ENCODE measurements at regions not wholly inside any gene's neighbourhood (a gene's known extent, or its start where the extent isn't known, plus 50 kb on each side); places are given as distances from the start of the nearest gene placed in this dataset.

- Mint-ChIP-seq H3K4me1 (ENCODE audit: low read depth) (no peaks in the 10 kb centered on the region), H3K9me3 (ENCODE audit: low read depth) (no peaks in the 10 kb centered on the region), H3K4me3 (ENCODE audit: low read depth) (no peak overlapping the region)
These were observed 72.3 kb upstream of the TOX2 start for GRCh38 chr20:43842126-43843020.

GRCh38 chr20:43840382-43841070 is 74.1 kb upstream of the TOX2 start:
- TF ChIP-seq CTCF (IDR thresholded peaks at IDR 0.05; ENCODE audit: unreplicated experiment): peak; percentile 27

More at GRCh38 chr20:43842126-43843020, 72.3 kb upstream of the TOX2 start:
- TF ChIP-seq CTCF (IDR thresholded peaks at IDR 0.05; ENCODE audit: unreplicated experiment): no peak
- DNase-seq (ENCODE audit: low spot score, unreplicated experiment): no peak
- Mint-ChIP-seq H3K27me3 (peaks cover 15% of the 10 kb centered on the region), H3K36me3 (ENCODE audit: insufficient read depth) (no peaks in the 10 kb centered on the region), H3K27ac (no peak overlapping the region)

GRCh38 chr20:43839793-43840199 is 74.9 kb upstream of the TOX2 start:
- DNase-seq (ENCODE audit: low spot score, unreplicated experiment): no peak
- TF ChIP-seq CTCF (IDR thresholded peaks at IDR 0.05; ENCODE audit: unreplicated experiment): no peak

More at GRCh38 chr20:43840382-43841070, 74.1 kb upstream of the TOX2 start:
- no peaks in the 10 kb centered on the region for H3K9me3 Mint-ChIP-seq (ENCODE audit: low read depth)
- H3K4me3 Mint-ChIP-seq (ENCODE audit: low read depth): no peak overlapping the region
- H3K27me3 Mint-ChIP-seq: peaks cover 15% of the 10 kb centered on the region
- H3K4me1 Mint-ChIP-seq (ENCODE audit: low read depth): no peaks in the 10 kb centered on the region
- DNase-seq (ENCODE audit: low spot score, unreplicated experiment): no peak
- no peaks in the 10 kb centered on the region for H3K36me3 Mint-ChIP-seq (ENCODE audit: insufficient read depth)
- H3K27ac Mint-ChIP-seq: no peak overlapping the region

DNA sequence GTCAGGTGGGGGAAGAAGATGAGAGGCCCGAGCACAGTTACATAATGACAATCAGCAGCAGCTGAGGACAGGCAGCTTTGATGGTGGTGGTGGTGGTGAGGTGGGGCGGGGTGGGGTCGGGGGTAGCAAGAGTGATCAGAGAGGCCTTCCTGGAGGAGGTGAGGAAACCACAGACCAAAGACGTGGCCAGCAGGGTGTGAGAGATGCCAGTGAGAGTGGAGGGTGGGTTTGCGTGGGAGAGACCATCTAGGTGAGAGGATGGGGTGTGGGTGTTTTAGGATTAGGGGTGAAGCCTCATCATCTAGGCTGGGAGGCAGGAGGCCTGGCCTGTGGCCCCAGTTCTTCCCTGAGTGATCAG is 76.0 kb upstream of the TOX2 start:
- H3K27ac Mint-ChIP-seq: no peak overlapping the region
- no peaks in the 10 kb centered on the region for H3K36me3 Mint-ChIP-seq (ENCODE audit: insufficient read depth)
- no peaks in the 10 kb centered on the region for H3K4me1 Mint-ChIP-seq (ENCODE audit: low read depth)
- no peak for DNase-seq (ENCODE audit: low spot score, unreplicated experiment)
- no peak for TF ChIP-seq CTCF (IDR thresholded peaks at IDR 0.05; ENCODE audit: unreplicated experiment)
- no peak overlapping the region for H3K4me3 Mint-ChIP-seq (ENCODE audit: low read depth)
- H3K27me3 Mint-ChIP-seq: peaks cover 16% of the 10 kb centered on the region
- no peaks in the 10 kb centered on the region for H3K9me3 Mint-ChIP-seq (ENCODE audit: low read depth)

More at GRCh38 chr20:43839793-43840199, 74.9 kb upstream of the TOX2 start:
- no peaks in the 10 kb centered on the region for H3K4me1 Mint-ChIP-seq (ENCODE audit: low read depth)
- H3K9me3 Mint-ChIP-seq (ENCODE audit: low read depth): no peaks in the 10 kb centered on the region
- H3K27ac Mint-ChIP-seq: no peak overlapping the region
- no peak overlapping the region for H3K4me3 Mint-ChIP-seq (ENCODE audit: low read depth)
- H3K36me3 Mint-ChIP-seq (ENCODE audit: insufficient read depth): no peaks in the 10 kb centered on the region
- peaks cover 15% of the 10 kb centered on the region for H3K27me3 Mint-ChIP-seq

GRCh38 chr20:43837856-43838702 is 76.6 kb upstream of the TOX2 start:
- Mint-ChIP-seq H3K27me3 (peaks cover 13% of the 10 kb centered on the region), H3K9me3 (ENCODE audit: low read depth) (no peaks in the 10 kb centered on the region), H3K36me3 (ENCODE audit: insufficient read depth) (no peaks in the 10 kb centered on the region), H3K4me3 (ENCODE audit: low read depth) (no peak overlapping the region), H3K27ac (no peak overlapping the region), H3K4me1 (ENCODE audit: low read depth) (no peaks in the 10 kb centered on the region)
- TF ChIP-seq CTCF (IDR thresholded peaks at IDR 0.05; ENCODE audit: unreplicated experiment): no peak
- DNase-seq (ENCODE audit: low spot score, unreplicated experiment): no peak
